CD4-positive, alpha-beta T cell treated with Interleukin-21 for 1 hour (primary cell): ENCODE measurements at regions not wholly inside any gene's neighbourhood (a gene's known extent, or its start where the extent isn't known, plus 50 kb on each side); places are given as distances from the start of the nearest gene placed in this dataset.
"Not testable (repeated sequence)": the region's sequence is repeated elsewhere in the genome, so short reads cannot be mapped to it uniquely, and the experiment has no call there.

Experiments used
- DNase-seq: peaks from one replicate; pipeline ENCODE4 v3.0.0-alpha.2; 2020

- DNase-seq = not testable (repeated sequence)
Observed at GRCh38 chr16:29309601-29310000, 96.9 kb downstream of the NPIPB11 start.

- no peak for DNase-seq
Observed at GRCh38 chr16:29308644-29309546, 97.6 kb downstream of the NPIPB11 start.

GRCh38 chr16:29307598-29308507, 98.7 kb downstream of the NPIPB11 start:
- DNase-seq = no peak

GRCh38 chr16:29306943-29307597, 99.4 kb downstream of the NPIPB11 start:
- DNase-seq = no peak

GRCh38 chr16:29306201-29306600, 100.3 kb downstream of the NPIPB11 start:
- DNase-seq = no peak

- DNase-seq = not testable (repeated sequence)
Observed at GRCh38 chr16:29305018-29305417, 101.5 kb downstream of the NPIPB11 start.

GRCh38 chr16:29304251-29304650, 102.3 kb downstream of the NPIPB11 start:
- no peak for DNase-seq

- no peak for DNase-seq
Observed at GRCh38 chr16:29303520-29303919, 103.0 kb downstream of the NPIPB11 start.

- no peak for DNase-seq
Observed at GRCh38 chr16:29302976-29303375, 103.5 kb downstream of the NPIPB11 start.

- DNase-seq = not testable (repeated sequence)
Observed at GRCh38 chr16:29302433-29302832, 104.1 kb downstream of the NPIPB11 start.

GRCh38 chr16:29301662-29302285, 104.7 kb downstream of the NPIPB11 start:
- not testable (repeated sequence) for DNase-seq

- not testable (repeated sequence) for DNase-seq
Observed at GRCh38 chr16:29300541-29301535, 105.7 kb downstream of the NPIPB11 start.

- DNase-seq = not testable (repeated sequence)
Observed at GRCh38 chr16:29300030-29300491, 106.5 kb downstream of the NPIPB11 start.

GRCh38 chr16:29298997-29299396, 107.5 kb downstream of the NPIPB11 start:
- DNase-seq = not testable (repeated sequence)

GRCh38 chr16:29298307-29298706, 108.2 kb downstream of the NPIPB11 start:
- not testable (repeated sequence) for DNase-seq

GRCh38 chr16:29297809-29298177, 108.7 kb downstream of the NPIPB11 start:
- DNase-seq = not testable (repeated sequence)

GRCh38 chr16:29297144-29297808, 109.2 kb downstream of the NPIPB11 start:
- not testable (repeated sequence) for DNase-seq

- DNase-seq = not testable (repeated sequence)
Observed at GRCh38 chr16:29296176-29296575, 110.3 kb downstream of the NPIPB11 start.

GRCh38 chr16:29294951-29295795, 111.3 kb downstream of the NPIPB11 start:
- not testable (repeated sequence) for DNase-seq
